Breast epithelium (tissue), 3 donors: ENCODE measurements at regions not wholly inside any gene's neighbourhood (a gene's known extent, or its start where the extent isn't known, plus 50 kb on each side); places are given as distances from the start of the nearest gene placed in this dataset.

Experiments
- POLR2A ChIP-seq: fragments of 450-650 bp; IDR thresholded peaks from one replicate; pipeline ENCODE4 v1.6.1; 2016; ENCODE audit warnings: antibody characterized with exemption, mild to moderate bottlenecking, moderate library complexity
- POLR2AphosphoS5 ChIP-seq, 3 donors: sonication (generic); formaldehyde crosslinking; IDR thresholded peaks; one replicate each; pipeline ENCODE4 v1.6.1; 2017; ENCODE audit warnings: antibody characterized with exemption in 3 of 3

GRCh38 chr11:115885535-115886421 lies 381.6 kb upstream of the CADM1 start:
- TF ChIP-seq POLR2A (no peak), POLR2AphosphoS5 (IDR thresholded peaks at IDR 0.05) (no peak)
